H1 (cell line): ENCODE measurements at regions not wholly inside any gene's neighbourhood (a gene's known extent, or its start where the extent isn't known, plus 50 kb on each side); places are given as distances from the start of the nearest gene placed in this dataset.
A peak's percentile ranks its signal among the peaks of the same experiment; 100 is the strongest.

Source experiments
- CTCF ChIA-PET: fragments of 300-600 bp; sonication (Branson Sonifier 250); formaldehyde crosslinking; loops from one replicate; lab custom pipeline; 2021; ENCODE audit not compliant: partially characterized antibody; lab: Charles Lee
- POLR2A ChIA-PET: fragments of 300-600 bp; sonication (Branson Sonifier 250); formaldehyde crosslinking; loops from one replicate; lab custom pipeline; 2021; ENCODE audit warnings: inconsistent platforms; ENCODE audit not compliant: partially characterized antibody; lab: Charles Lee
- DNase-seq, 2 experiments: peaks; one replicate each; pipeline versions ENCODE4 v3.0.0 to v3.0.0-alpha.2; 2010 to 2022; ENCODE audit warnings: low spot score in 2 of 2, low read depth in 1 of 2, mixed read lengths in 1 of 2
- FAIRE-seq: peaks from 2 replicates; lab custom pipeline; 2011; peaks lifted over from hg19 to GRCh38; lab: Jason Lieb, UNC
- H2AFZ ChIP-seq: 2 replicates; pipeline ENCODE4 v1.8.1; 2012; ENCODE audit warnings: low read length, inconsistent platforms
- H2AK5ac ChIP-seq: 2 replicates; pipeline ENCODE4 v1.6.1; 2013; ENCODE audit warnings: low read depth, low read length
- H2BK120ac ChIP-seq: replicated peaks from 2 replicates; pipeline ENCODE3; 2013; ENCODE audit warnings: low read depth, low read length, inconsistent platforms
- H2BK12ac ChIP-seq: 2 replicates; pipeline ENCODE4 v1.6.1; 2013; ENCODE audit warnings: low read depth, low read length
- H2BK15ac ChIP-seq: 2 replicates; pipeline ENCODE4 v1.6.1; 2013; ENCODE audit warnings: low read length
- H2BK20ac ChIP-seq: 2 replicates; pipeline ENCODE4 v1.6.1; 2013; ENCODE audit warnings: low read length
- H2BK5ac ChIP-seq: 2 replicates; pipeline ENCODE4 v1.6.1; 2013; ENCODE audit warnings: low read depth, low read length
- H3K14ac ChIP-seq: 2 replicates; pipeline ENCODE4 v1.6.1; 2013; ENCODE audit warnings: inconsistent platforms; ENCODE audit not compliant: insufficient read length
- H3K18ac ChIP-seq: 2 replicates; pipeline ENCODE4 v1.6.1; 2013; ENCODE audit warnings: low read length; ENCODE audit errors: extremely low read depth
- H3K23ac ChIP-seq: 2 replicates; pipeline ENCODE4 v1.6.1; 2013; ENCODE audit warnings: inconsistent platforms; ENCODE audit not compliant: insufficient read length
- H3K23me2 ChIP-seq: 2 replicates; pipeline ENCODE4 v1.6.1; 2013; ENCODE audit warnings: low read depth, low read length
- H3K27ac ChIP-seq: 2 replicates; pipeline ENCODE4 v1.6.1; 2011; ENCODE audit warnings: low read depth, low read length, inconsistent platforms
- H3K27me3 ChIP-seq, 4 experiments: replicated peaks in 1 of 4; 1 replicate in 1 of 4; 2 replicates in 3 of 4; pipeline versions ENCODE4 v1.6.1 to v1.8.1; 2011 to 2013; ENCODE audit warnings: low read length in 3 of 4, mild to moderate bottlenecking in 3 of 4, inconsistent platforms in 2 of 4, mixed read lengths in 2 of 4, moderate library complexity in 1 of 4; ENCODE audit not compliant: control insufficient read depth in 3 of 4, insufficient read depth in 3 of 4; ENCODE audit errors: extremely low read depth in 1 of 4
- H3K36me3 ChIP-seq, 4 experiments: 2 replicates each; pipeline versions ENCODE4 v1.6.1 to v1.8.1; 2011 to 2013; ENCODE audit warnings: mild to moderate bottlenecking in 4 of 4, low read length in 3 of 4, moderate library complexity in 2 of 4, control low read depth in 1 of 4, inconsistent platforms in 1 of 4; ENCODE audit not compliant: insufficient read depth in 4 of 4, control insufficient read depth in 2 of 4
- H3K4ac ChIP-seq: replicated peaks from 2 replicates; pipeline ENCODE3; 2013; ENCODE audit warnings: low read length, low read depth, mixed read lengths, inconsistent platforms; ENCODE audit not compliant: insufficient read length
- H3K4me1 ChIP-seq, 4 experiments: replicated peaks in 1 of 4; 1 replicate in 1 of 4; 2 replicates in 3 of 4; pipeline versions ENCODE4 v1.6.1 to v1.8.1; 2011 to 2013; ENCODE audit warnings: low read length in 3 of 4, inconsistent platforms in 2 of 4, mixed read lengths in 1 of 4; ENCODE audit not compliant: insufficient read depth in 4 of 4, control insufficient read depth in 3 of 4
- H3K4me2 ChIP-seq, 2 experiments: 2 replicates each; pipeline versions ENCODE4 v1.6.1 to v1.8.1; 2011 to 2013; ENCODE audit warnings: low read depth in 2 of 2, low read length in 2 of 2, control low read depth in 1 of 2, inconsistent platforms in 1 of 2, mild to moderate bottlenecking in 1 of 2; ENCODE audit not compliant: insufficient read depth in 1 of 2
- H3K4me3 ChIP-seq, 4 experiments: fragments of 200-600, 300-600 bp in 1 of 4; sonication (generic), shearing (Covaris generic), sonication (Bioruptor Twin) in 1 of 4; 2 replicates each; pipeline versions ENCODE4 v1.5.1 to v1.8.1; 2011 to 2016; ENCODE audit warnings: low read length in 4 of 4, low read depth in 3 of 4, control low read depth in 2 of 4, inconsistent platforms in 2 of 4, mild to moderate bottlenecking in 2 of 4, mixed read lengths in 1 of 4, moderate library complexity in 1 of 4; ENCODE audit not compliant: insufficient read depth in 2 of 4; ENCODE audit errors: extremely low read depth in 1 of 4
- H3K56ac ChIP-seq: replicated peaks from 2 replicates; pipeline ENCODE3; 2013; ENCODE audit warnings: low read depth, mild to moderate bottlenecking, mixed read lengths, low read length, inconsistent platforms; ENCODE audit not compliant: insufficient read length
- H3K79me1 ChIP-seq: 2 replicates; pipeline ENCODE4 v1.6.1; 2013; ENCODE audit warnings: low read depth, low read length, control low read depth
- H3K79me2 ChIP-seq, 2 experiments: 2 replicates each; pipeline versions ENCODE4 v1.6.1 to v1.8.1; 2012 to 2013; ENCODE audit warnings: low read length in 2 of 2, mild to moderate bottlenecking in 2 of 2, inconsistent platforms in 1 of 2; ENCODE audit not compliant: insufficient read depth in 2 of 2, control insufficient read depth in 1 of 2
- H3K9ac ChIP-seq, 4 experiments: replicated peaks in 1 of 4; 1 replicate in 1 of 4; 2 replicates in 3 of 4; pipeline versions ENCODE4 v1.6.1 to v1.8.1; 2011 to 2013; ENCODE audit warnings: low read depth in 3 of 4, low read length in 3 of 4, control low read depth in 2 of 4, mild to moderate bottlenecking in 2 of 4, moderate library complexity in 2 of 4, inconsistent platforms in 1 of 4; ENCODE audit errors: extremely low read depth in 1 of 4
- H3K9me3 ChIP-seq, 2 experiments: 2 replicates each; pipeline versions ENCODE4 v1.6.1 to v1.8.1; 2012 to 2013; ENCODE audit warnings: mild to moderate bottlenecking in 2 of 2, moderate library complexity in 2 of 2, control low read depth in 1 of 2, inconsistent platforms in 1 of 2, low read depth in 1 of 2, low read length in 1 of 2, mixed read lengths in 1 of 2; ENCODE audit not compliant: insufficient read depth in 2 of 2
- H4K20me1 ChIP-seq, 2 experiments: replicated peaks in 1 of 2; 2 replicates each; pipeline versions ENCODE3 to v1.8.1; 2011 to 2013; ENCODE audit warnings: inconsistent platforms in 2 of 2, low read length in 2 of 2, mild to moderate bottlenecking in 1 of 2; ENCODE audit not compliant: insufficient read depth in 2 of 2, control insufficient read depth in 1 of 2
- H4K5ac ChIP-seq: 2 replicates; pipeline ENCODE4 v1.6.1; 2013; ENCODE audit warnings: low read length, low read depth, mixed read lengths, inconsistent platforms; ENCODE audit not compliant: insufficient read length
- H4K8ac ChIP-seq: 2 replicates; pipeline ENCODE4 v1.8.0; 2013; ENCODE audit warnings: mild to moderate bottlenecking, moderate library complexity, low read length, inconsistent platforms; ENCODE audit not compliant: insufficient read depth; ENCODE audit errors: extremely low read depth
- H4K91ac ChIP-seq: replicated peaks from 2 replicates; pipeline ENCODE3; 2013; ENCODE audit warnings: low read length, mixed read lengths, inconsistent platforms; ENCODE audit not compliant: insufficient read length
- CEBPB ChIP-seq: IDR thresholded peaks from 2 replicates; pipeline ENCODE4 v1.6.1; 2012; ENCODE audit warnings: low read depth, low read length
- EGR1 ChIP-seq: IDR thresholded peaks from 2 replicates; pipeline ENCODE4 v1.6.1; 2011; ENCODE audit warnings: low read depth, low read length, borderline replicate concordance
- RFX5 ChIP-seq: IDR thresholded peaks from 2 replicates; pipeline ENCODE4 v1.6.1; 2011; ENCODE audit warnings: low read depth, low read length, improper control_type of control experiment, borderline replicate concordance
- WGBS, 2 experiments: shearing (Covaris generic) in 1 of 2; methylation state at CpG; one replicate each; pipeline versions ENCODE4 v1.1.6 to v1.1.7; 2013 to 2015; ENCODE audit warnings: low lambda C conversion rate in 2 of 2, mixed read lengths in 2 of 2, inconsistent platforms in 1 of 2, low coverage in 1 of 2, missing lambda C conversion rate in 1 of 2; ENCODE audit not compliant: insufficient replicate concordance in 2 of 2, insufficient coverage in 1 of 2, insufficient read length in 1 of 2; ENCODE audit errors: extremely low coverage in 1 of 2, missing lambda C conversion rate in 1 of 2; 5-methylcytosine and 5-hydroxymethylcytosine counted together

DNA sequence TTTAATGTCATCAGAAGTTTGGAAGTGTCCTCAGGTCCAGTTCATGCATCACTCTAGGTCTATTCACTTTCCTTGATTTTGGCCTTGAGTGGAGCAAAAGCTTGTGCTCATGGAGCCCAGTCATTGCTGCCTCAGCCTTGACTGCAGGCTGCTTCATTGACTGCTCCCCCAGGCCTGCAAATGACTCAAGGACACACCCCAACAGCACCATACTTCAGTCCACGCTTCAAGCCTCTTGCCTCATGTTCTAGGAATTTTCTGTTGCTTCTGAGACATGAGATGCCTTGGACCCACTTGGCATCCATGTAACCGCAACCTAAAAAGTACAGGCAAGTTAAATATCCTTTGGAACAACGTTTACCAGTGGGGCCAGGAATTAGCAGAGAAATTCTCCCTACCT is 193.7 kb downstream of the PIK3R1 start:
- ChIA-PET CTCF (no interaction called here), POLR2A (no interaction called here)
- Histone ChIP-seq H3K79me1 (no peaks in the 10 kb centered on the region), H3K23me2 (no peaks in the 10 kb centered on the region), H4K20me1 (no peaks in the 10 kb centered on the region), H2BK20ac (no peak overlapping the region), H2BK15ac (no peak overlapping the region), H3K79me2 (no peaks in the 10 kb centered on the region), H3K4ac (no peak overlapping the region), H3K18ac (no peak overlapping the region), H3K27me3 (no peaks in the 10 kb centered on the region), H3K4me2 (no peak overlapping the region), H2BK5ac (peak overlapping the region; percentile 18; the same call in 1 of the 2 replicates), H3K27ac (no peak overlapping the region), H4K5ac (no peak overlapping the region), H2AK5ac (no peak overlapping the region; the same call in 1 of the 2 replicates), H3K23ac (no peak overlapping the region), H3K9ac (no peak overlapping the region), H3K4me1 (peaks cover 0 to 9% (median 6%) of the 10 kb centered on the region in 4 experiments; a peak in 5 of 7 replicates), H3K9me3 (no peaks in the 10 kb centered on the region), H3K14ac (no peak overlapping the region), H3K36me3 (no peaks in the 10 kb centered on the region), H2AFZ (no peak overlapping the region), H3K4me3 (no peak overlapping the region), H3K56ac (no peak overlapping the region), H2BK12ac (peak overlapping the region; percentile 29; the same call in 1 of the 2 replicates), H4K8ac (no peak overlapping the region), H2BK120ac (no peak overlapping the region), H4K91ac (no peak overlapping the region)
- FAIRE-seq (no peak), DNase-seq (no peak)
- TF ChIP-seq CEBPB (no peak), RFX5 (no peak), EGR1 (no peak)
- 89% methylated on average over 3 of the region's 3 CpGs; no CpG with 5 or more reads in 1 of the 2 experiments for WGBS, 2 experiments
